Mesenchymal stem cell (in vitro differentiated cells and primary cell): ENCODE measurements at regions not wholly inside any gene's neighbourhood (a gene's known extent, or its start where the extent isn't known, plus 50 kb on each side); places are given as distances from the start of the nearest gene placed in this dataset.

ENCODE experiments used
- DNase-seq: peaks from one replicate; pipeline ENCODE4 v3.0.0-alpha.2; 2013
- H2AFZ ChIP-seq: one replicate; pipeline ENCODE4 v1.6.1; 2013; ENCODE audit warnings: low read depth, mild to moderate bottlenecking, control low read depth, inconsistent platforms, low read length, moderate library complexity
- H2AK5ac ChIP-seq: 2 replicates; pipeline ENCODE4 v1.6.1; 2013; ENCODE audit warnings: low read length, moderate library complexity, mild to moderate bottlenecking, inconsistent platforms; ENCODE audit not compliant: severe bottlenecking
- H2BK120ac ChIP-seq: one replicate; pipeline ENCODE4 v1.6.1; 2013; ENCODE audit warnings: low read depth, mild to moderate bottlenecking, inconsistent platforms, low read length, moderate library complexity
- H2BK12ac ChIP-seq, 2 experiments: one replicate each; pipeline ENCODE4 v1.6.1; 2013; ENCODE audit warnings: inconsistent platforms in 2 of 2, low read length in 2 of 2, mild to moderate bottlenecking in 2 of 2, moderate library complexity in 2 of 2, control low read depth in 1 of 2
- H2BK15ac ChIP-seq: one replicate; pipeline ENCODE4 v1.6.1; 2013; ENCODE audit warnings: mild to moderate bottlenecking, low read depth, inconsistent platforms; ENCODE audit not compliant: poor library complexity, severe bottlenecking
- H2BK5ac ChIP-seq: 2 replicates; pipeline ENCODE4 v1.6.1; 2013; ENCODE audit warnings: low read depth, mild to moderate bottlenecking, low read length, control low read depth, inconsistent platforms; ENCODE audit not compliant: poor library complexity, severe bottlenecking
- H3K14ac ChIP-seq, 2 experiments: one replicate each; pipeline ENCODE4 v1.6.1; 2013; ENCODE audit warnings: inconsistent platforms in 2 of 2, low read length in 2 of 2, control low read depth in 1 of 2, mild to moderate bottlenecking in 1 of 2, moderate library complexity in 1 of 2
- H3K18ac ChIP-seq, 2 experiments: one replicate each; pipeline ENCODE4 v1.6.1; 2013; ENCODE audit warnings: inconsistent platforms in 2 of 2, low read length in 2 of 2, control low read depth in 1 of 2, low read depth in 1 of 2, mild to moderate bottlenecking in 1 of 2
- H3K23ac ChIP-seq, 2 experiments: one replicate each; pipeline ENCODE4 v1.6.1; 2013; ENCODE audit warnings: inconsistent platforms in 2 of 2, low read length in 2 of 2, mild to moderate bottlenecking in 2 of 2, moderate library complexity in 2 of 2, control low read depth in 1 of 2
- H3K27ac ChIP-seq: 2 replicates; pipeline ENCODE4 v1.5.1; 2013; ENCODE audit warnings: mild to moderate bottlenecking, moderate library complexity, low read length, control low read depth, inconsistent platforms; ENCODE audit not compliant: poor library complexity, severe bottlenecking
- H3K27me3 ChIP-seq, 2 experiments: 2 replicates each; pipeline versions ENCODE4 v1.6.1 to v1.7.0; 2013; ENCODE audit warnings: low read length in 2 of 2, mild to moderate bottlenecking in 2 of 2, moderate library complexity in 2 of 2, control low read depth in 1 of 2, inconsistent platforms in 1 of 2; ENCODE audit not compliant: control insufficient read depth in 1 of 2, insufficient read depth in 1 of 2
- H3K36me3 ChIP-seq, 2 experiments: 2 replicates each; pipeline versions ENCODE4 v1.6.1 to v1.7.0; 2013; ENCODE audit warnings: low read length in 2 of 2, control low read depth in 1 of 2, inconsistent platforms in 1 of 2, low read depth in 1 of 2, mild to moderate bottlenecking in 1 of 2; ENCODE audit not compliant: insufficient read depth in 2 of 2, control insufficient read depth in 1 of 2
- H3K4ac ChIP-seq, 2 experiments: one replicate each; pipeline ENCODE4 v1.6.1; 2013; ENCODE audit warnings: inconsistent platforms in 2 of 2, low read length in 2 of 2, mild to moderate bottlenecking in 2 of 2, moderate library complexity in 2 of 2, control low read depth in 1 of 2, low read depth in 1 of 2
- H3K4me1 ChIP-seq: 2 replicates; pipeline ENCODE4 v1.6.1; 2013; ENCODE audit warnings: low read depth, low read length, control low read depth; ENCODE audit not compliant: control insufficient read depth, insufficient read depth
- H3K4me2 ChIP-seq: 2 replicates; pipeline ENCODE4 v1.6.1; 2013; ENCODE audit warnings: low read length, mild to moderate bottlenecking, inconsistent platforms; ENCODE audit not compliant: poor library complexity, severe bottlenecking
- H3K4me3 ChIP-seq, 2 experiments: 2 replicates each; pipeline versions ENCODE4 v1.5.1 to v1.7.0; 2013; ENCODE audit warnings: low read length in 2 of 2, mild to moderate bottlenecking in 2 of 2, control low read depth in 1 of 2, low read depth in 1 of 2; ENCODE audit not compliant: insufficient read depth in 1 of 2
- H3K79me1 ChIP-seq: replicated peaks from 2 replicates; pipeline ENCODE4 v1.6.1; 2013; ENCODE audit warnings: mild to moderate bottlenecking, control low read depth, low read length, inconsistent platforms; ENCODE audit not compliant: poor library complexity, severe bottlenecking
- H3K9ac ChIP-seq: 2 replicates; pipeline ENCODE4 v1.7.0; 2013; ENCODE audit warnings: mild to moderate bottlenecking, low read length, moderate library complexity
- H3K9me3 ChIP-seq: 2 replicates; pipeline ENCODE4 v1.7.0; 2013; ENCODE audit warnings: mild to moderate bottlenecking, low read length; ENCODE audit not compliant: control insufficient read depth
- H4K8ac ChIP-seq: one replicate; pipeline ENCODE4 v1.6.1; 2013; ENCODE audit warnings: inconsistent platforms, mild to moderate bottlenecking, low read length, moderate library complexity
- H4K91ac ChIP-seq: one replicate; pipeline ENCODE4 v1.6.1; 2013; ENCODE audit warnings: mild to moderate bottlenecking, low read length, inconsistent platforms
- WGBS: methylation state at CpG from one replicate; pipeline ENCODE4 v1.1.7; 2013; ENCODE audit warnings: mixed read lengths; 5-methylcytosine and 5-hydroxymethylcytosine counted together

DNA sequence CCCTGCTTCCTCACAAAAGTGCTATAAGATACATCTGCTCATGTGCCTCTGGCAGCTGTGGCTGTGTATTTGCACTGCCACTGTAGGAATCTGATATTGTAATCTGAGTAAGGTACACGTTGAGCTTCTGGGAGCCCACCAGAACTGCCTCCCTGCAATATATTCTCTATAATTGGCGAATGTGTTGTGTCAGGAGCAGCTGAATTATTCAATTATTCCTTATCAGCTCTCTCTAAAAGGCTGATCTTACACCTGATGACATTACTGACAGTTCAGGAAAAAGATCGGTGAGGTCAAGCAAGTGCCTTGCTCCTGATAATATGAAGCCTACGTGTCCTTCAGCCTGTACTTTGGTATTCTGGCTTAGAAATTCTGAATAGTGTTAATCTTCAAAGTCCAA lies 1015.0 kb downstream of the CDH9 start:
- H3K79me1 ChIP-seq = no peaks in the 10 kb centered on the region
- no peak overlapping the region for H4K91ac ChIP-seq
- H2AK5ac ChIP-seq = no peak overlapping the region
- no peak overlapping the region for H3K23ac ChIP-seq
- no peak overlapping the region for H2BK5ac ChIP-seq
- H2BK15ac ChIP-seq = no peak overlapping the region
- H3K14ac ChIP-seq = no peak overlapping the region
- no peak overlapping the region for H3K9ac ChIP-seq
- H3K27ac ChIP-seq = no peak overlapping the region
- H4K8ac ChIP-seq = no peak overlapping the region
- no peaks in the 10 kb centered on the region for H3K36me3 ChIP-seq
- no peak overlapping the region for H3K4ac ChIP-seq
- no peak overlapping the region for H2AFZ ChIP-seq
- H3K4me1 ChIP-seq = no peaks in the 10 kb centered on the region
- DNase-seq = no peak
- no peak overlapping the region for H3K18ac ChIP-seq
- H3K27me3 ChIP-seq = no peaks in the 10 kb centered on the region
- no peak overlapping the region for H3K4me3 ChIP-seq
- H2BK12ac ChIP-seq = no peak overlapping the region
- H2BK120ac ChIP-seq = no peak overlapping the region
- WGBS = 97% methylated on average over 3 of the region's 4 CpGs
- no peaks in the 10 kb centered on the region for H3K9me3 ChIP-seq
- H3K4me2 ChIP-seq = no peak overlapping the region

DNA sequence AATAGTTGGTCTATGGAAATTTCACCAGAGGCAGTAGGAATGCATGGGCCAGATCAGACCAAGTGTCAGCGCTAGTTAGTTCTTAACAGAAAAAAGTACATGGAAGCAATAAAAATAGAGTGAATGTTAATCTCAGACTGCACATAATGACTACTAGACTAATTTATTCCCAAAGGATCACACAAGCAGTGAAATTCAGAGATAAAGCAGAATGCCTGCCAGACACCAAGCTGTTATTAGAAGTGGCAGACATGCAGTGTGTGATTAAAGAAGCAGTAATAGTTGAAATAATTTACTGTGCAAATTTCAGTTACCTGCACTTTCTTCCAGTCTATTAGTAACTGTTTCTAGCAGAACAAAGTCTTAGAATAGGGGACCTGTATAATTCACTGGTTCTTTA lies 1024.2 kb downstream of the CDH9 start:
- no peak overlapping the region for H3K9ac ChIP-seq
- H3K27me3 ChIP-seq = no peaks in the 10 kb centered on the region
- H3K4me2 ChIP-seq = no peak overlapping the region
- no peaks in the 10 kb centered on the region for H3K4me1 ChIP-seq
- no peak for DNase-seq
- H2BK120ac ChIP-seq = no peak overlapping the region
- H3K9me3 ChIP-seq = no peaks in the 10 kb centered on the region
- no peaks in the 10 kb centered on the region for H3K36me3 ChIP-seq
- no peak overlapping the region for H4K8ac ChIP-seq
- no peaks in the 10 kb centered on the region for H3K79me1 ChIP-seq
- H2BK5ac ChIP-seq = no peak overlapping the region
- H4K91ac ChIP-seq = no peak overlapping the region
- no peak overlapping the region for H2AFZ ChIP-seq
- no peak overlapping the region for H2AK5ac ChIP-seq
- H3K4ac ChIP-seq = no peak overlapping the region
- no peak overlapping the region for H2BK12ac ChIP-seq
- H2BK15ac ChIP-seq = no peak overlapping the region
- no peak overlapping the region for H3K14ac ChIP-seq
- 71% methylated on average over 1 of the region's 1 CpG for WGBS
- H3K23ac ChIP-seq = no peak overlapping the region
- no peak overlapping the region for H3K27ac ChIP-seq
- no peak overlapping the region for H3K4me3 ChIP-seq
- H3K18ac ChIP-seq = no peak overlapping the region

DNA sequence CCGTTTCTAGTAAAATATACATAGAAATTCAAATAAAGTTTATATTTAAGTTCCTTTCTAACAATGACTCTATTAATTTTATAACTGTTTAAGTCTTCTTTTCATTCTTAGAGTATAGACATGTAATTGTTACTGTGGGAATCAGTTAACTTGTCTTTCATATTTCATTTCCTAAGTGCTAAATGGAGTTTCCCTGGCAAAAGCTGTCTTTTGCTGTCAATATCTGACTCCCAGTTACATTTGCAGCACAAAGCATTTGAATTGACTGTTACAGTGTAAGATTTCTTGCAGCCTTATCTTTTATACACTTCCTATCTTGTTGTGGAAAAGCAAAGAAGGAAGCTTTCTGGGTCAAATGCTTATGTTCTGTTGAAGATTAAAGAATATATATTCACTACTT lies 1026.3 kb downstream of the CDH9 start:
- Histone ChIP-seq H3K4ac (no peak overlapping the region), H3K18ac (no peak overlapping the region), H3K36me3 (no peaks in the 10 kb centered on the region), H2BK120ac (no peak overlapping the region), H3K4me3 (no peak overlapping the region), H3K9me3 (no peaks in the 10 kb centered on the region), H3K14ac (no peak overlapping the region), H2BK15ac (no peak overlapping the region), H2AFZ (no peak overlapping the region), H3K4me2 (no peak overlapping the region), H3K23ac (no peak overlapping the region), H2BK5ac (no peak overlapping the region), H2BK12ac (no peak overlapping the region), H3K9ac (no peak overlapping the region), H3K79me1 (no peaks in the 10 kb centered on the region), H4K8ac (no peak overlapping the region), H3K4me1 (no peaks in the 10 kb centered on the region), H4K91ac (no peak overlapping the region), H2AK5ac (no peak overlapping the region), H3K27me3 (no peaks in the 10 kb centered on the region), H3K27ac (no peak overlapping the region)
- no CpG with 5 or more reads among the region's 1 CpG for WGBS
- no peak for DNase-seq

DNA sequence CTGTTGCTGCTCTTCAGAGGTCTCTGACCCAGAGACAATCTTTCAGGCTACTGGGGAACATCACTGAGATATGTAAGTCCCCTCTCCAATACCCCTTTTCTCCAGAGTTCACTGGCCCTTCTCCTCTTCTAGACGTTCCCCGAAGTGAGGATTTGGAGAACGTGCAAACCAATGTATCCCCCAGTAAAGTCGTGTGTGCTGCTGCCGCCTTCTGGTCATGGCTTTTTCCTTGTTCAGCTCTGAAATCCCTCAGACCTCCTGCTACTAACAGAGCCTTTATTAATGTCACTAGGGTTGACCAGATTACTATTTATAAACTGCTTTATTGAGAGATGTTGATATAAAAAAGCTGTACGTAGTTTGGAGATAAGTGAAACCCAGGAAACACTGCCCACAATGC lies 1028.6 kb downstream of the CDH9 start:
- H2BK12ac ChIP-seq = no peak overlapping the region
- H3K79me1 ChIP-seq = no peaks in the 10 kb centered on the region
- no peak overlapping the region for H3K9ac ChIP-seq
- H4K8ac ChIP-seq = no peak overlapping the region
- no peak overlapping the region for H2AK5ac ChIP-seq
- no peaks in the 10 kb centered on the region for H3K9me3 ChIP-seq
- H3K14ac ChIP-seq = no peak overlapping the region
- no peak overlapping the region for H3K4ac ChIP-seq
- H3K23ac ChIP-seq = no peak overlapping the region
- no peak overlapping the region for H4K91ac ChIP-seq
- H3K18ac ChIP-seq = no peak overlapping the region
- no peak overlapping the region for H3K4me2 ChIP-seq
- H3K4me1 ChIP-seq = no peaks in the 10 kb centered on the region
- no peak overlapping the region for H2AFZ ChIP-seq
- H2BK5ac ChIP-seq = no peak overlapping the region
- no peak overlapping the region for H3K27ac ChIP-seq
- H2BK120ac ChIP-seq = no peak overlapping the region
- no peak overlapping the region for H2BK15ac ChIP-seq
- H3K4me3 ChIP-seq = no peak overlapping the region
- DNase-seq = peak; percentile 35
- H3K36me3 ChIP-seq = no peaks in the 10 kb centered on the region
- no peaks in the 10 kb centered on the region for H3K27me3 ChIP-seq
- 16% methylated on average over 6 of the region's 6 CpGs for WGBS
